OCI-LY7 (cell line): ENCODE measurements at regions not wholly inside any gene's neighbourhood (a gene's known extent, or its start where the extent isn't known, plus 50 kb on each side); places are given as distances from the start of the nearest gene placed in this dataset.

Experiments used
- BruUV-seq: library from RNA; stranded (reverse); fragments of 400-500 nt; replicated peaks from 2 replicates; lab custom pipeline; 2021; lab: Mats Ljungman, UMichigan
- CTCF ChIA-PET: fragments of 300-600 bp; sonication (Branson Sonifier 250); formaldehyde crosslinking; loops from one replicate; lab custom pipeline; 2022; ENCODE audit warnings: antibody characterized with exemption; ENCODE audit not compliant: unreplicated experiment; lab: Charles Lee
- POLR2A ChIA-PET: fragments of 300-600 bp; sonication (Branson Sonifier 250); formaldehyde crosslinking; loops from one replicate; lab custom pipeline; 2022; ENCODE audit warnings: antibody characterized with exemption; lab: Charles Lee
- DNase-seq: peaks from one replicate; pipeline ENCODE4 v3.0.0-alpha.2; 2015; ENCODE audit warnings: low spot score
- H2AFZ ChIP-seq: fragments of 200-600 bp; sonication (generic), shearing (Covaris generic); 2 replicates; pipeline ENCODE4 v1.6.1; 2014; ENCODE audit warnings: mild to moderate bottlenecking, antibody characterized with exemption, low read length, moderate library complexity
- H3K27ac ChIP-seq: fragments of 200-600 bp; sonication (generic); 2 replicates; pipeline ENCODE4 v1.5.1; 2014; ENCODE audit warnings: mixed run types, low read depth, mild to moderate bottlenecking, moderate library complexity, low read length, inconsistent platforms; ENCODE audit not compliant: poor library complexity, severe bottlenecking
- H3K36me3 ChIP-seq: fragments of 200-600 bp; sonication (generic); 2 replicates; pipeline ENCODE4 v1.6.1; 2014; ENCODE audit warnings: mild to moderate bottlenecking, antibody characterized with exemption, low read length, moderate library complexity, mixed read lengths; ENCODE audit not compliant: insufficient read depth
- H3K4me1 ChIP-seq: fragments of 200-600 bp; sonication (generic); 2 replicates; pipeline ENCODE4 v1.5.1; 2014; ENCODE audit warnings: mild to moderate bottlenecking, low read length; ENCODE audit not compliant: insufficient read depth, poor library complexity, severe bottlenecking
- H3K4me2 ChIP-seq: fragments of 200-600 bp; sonication (generic); 2 replicates; pipeline ENCODE4 v1.6.1; 2014; ENCODE audit warnings: mild to moderate bottlenecking, low read length
- H3K4me3 ChIP-seq: fragments of 200-600 bp; sonication (generic); 2 replicates; pipeline ENCODE4 v1.5.1; 2014; ENCODE audit warnings: mild to moderate bottlenecking, low read depth, low read length; ENCODE audit not compliant: poor library complexity, severe bottlenecking
- H3K79me2 ChIP-seq: fragments of 200-600 bp; sonication (generic); 2 replicates; pipeline ENCODE4 v1.6.1; 2016; ENCODE audit warnings: low read depth, mild to moderate bottlenecking, low read length, moderate library complexity, mixed read lengths; ENCODE audit not compliant: insufficient read depth
- H3K9me2 ChIP-seq: fragments of 200-600 bp; sonication (generic); 2 replicates; pipeline ENCODE4 v1.6.1; 2016; ENCODE audit warnings: mild to moderate bottlenecking, low read length, mixed read lengths; ENCODE audit not compliant: insufficient read depth
- H3K9me3 ChIP-seq: fragments of 200-600 bp; sonication (generic); 2 replicates; pipeline ENCODE4 v1.6.1; 2014; ENCODE audit warnings: mild to moderate bottlenecking, mixed run types, low read length, mixed read lengths
- H4K20me1 ChIP-seq: fragments of 200-600 bp; sonication (generic); 2 replicates; pipeline ENCODE4 v1.6.1; 2014; ENCODE audit warnings: mild to moderate bottlenecking, antibody characterized with exemption, low read length, moderate library complexity, mixed read lengths; ENCODE audit not compliant: insufficient read depth
- CTCF ChIP-seq: fragments of 200-600 bp; sonication (generic); conservative IDR thresholded peaks from 2 replicates; pipeline ENCODE4 v1.5.1; 2014; ENCODE audit warnings: mild to moderate bottlenecking, antibody characterized with exemption, low read length, moderate library complexity, mixed read lengths
- EZH2phosphoT487 ChIP-seq: fragments of 200-600 bp; sonication (generic); IDR thresholded peaks from 2 replicates; pipeline ENCODE4 v1.6.1; 2018; ENCODE audit warnings: low read depth, borderline replicate concordance, mild to moderate bottlenecking, mixed run types, antibody characterized with exemption, low read length, moderate library complexity, mixed read lengths
- intact Hi-C: fragments of 100-400 bp; cut with micrococcal nuclease; formaldehyde crosslinking; loops from one replicate; pipeline ENCODE4 v1.10.0; 2022; ENCODE audit not compliant: unreplicated experiment

DNA sequence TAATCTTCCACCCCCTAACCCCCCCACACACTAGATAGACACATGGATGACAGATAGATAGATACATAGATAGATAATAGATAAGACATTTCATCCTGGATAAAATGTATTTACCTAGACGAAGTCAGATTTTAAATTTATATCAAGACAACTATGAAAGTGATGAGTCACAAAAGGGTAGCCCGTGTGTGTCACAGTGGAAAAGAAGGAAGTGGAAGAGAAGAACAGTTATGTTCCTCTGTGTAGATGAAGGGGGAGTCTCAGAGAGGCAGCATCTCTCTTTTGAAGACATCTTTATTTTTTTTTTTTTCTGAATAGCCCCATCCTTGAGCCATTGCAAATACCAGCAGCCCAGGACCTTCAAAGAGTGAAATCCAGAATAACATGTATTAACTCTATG lies 121.7 kb upstream of the VGLL2 start:
- Histone ChIP-seq H3K9me2 (no peaks in the 10 kb centered on the region), H4K20me1 (no peaks in the 10 kb centered on the region), H3K4me2 (no peak overlapping the region), H3K9me3 (no peaks in the 10 kb centered on the region), H3K27ac (no peak overlapping the region), H2AFZ (no peak overlapping the region), H3K79me2 (no peaks in the 10 kb centered on the region), H3K4me3 (no peak overlapping the region), H3K36me3 (no peaks in the 10 kb centered on the region), H3K4me1 (no peaks in the 10 kb centered on the region)
- no TSS peak for BruUV-seq
- TF ChIP-seq EZH2phosphoT487 (no peak), CTCF (no peak)
- ChIA-PET CTCF (no interaction called here), POLR2A (no interaction called here)
- intact Hi-C loops: no loop called here
- no peak for DNase-seq

DNA sequence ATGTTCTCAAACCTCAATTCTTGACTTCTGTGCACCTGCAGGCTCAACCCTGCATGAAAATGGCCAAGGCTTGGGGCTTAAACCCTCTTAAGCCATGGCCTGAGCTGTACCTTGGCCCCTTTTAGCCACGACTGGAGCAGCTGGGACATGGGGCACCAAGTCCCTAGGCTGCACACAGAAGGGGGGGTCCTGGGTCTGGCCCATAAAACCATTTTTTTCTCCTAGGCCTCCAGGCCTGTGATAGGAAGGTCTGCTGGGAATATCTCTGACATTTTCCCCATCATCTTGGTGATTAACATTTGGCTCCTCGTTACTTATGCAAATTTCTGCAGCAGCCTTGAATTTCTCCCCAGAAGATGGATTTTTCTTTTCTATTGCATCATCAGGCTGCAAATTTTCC lies 119.4 kb upstream of the VGLL2 start:
- no peaks in the 10 kb centered on the region for H3K9me3 ChIP-seq
- DNase-seq: no peak
- no TSS peak for BruUV-seq
- no peaks in the 10 kb centered on the region for H3K36me3 ChIP-seq
- no peaks in the 10 kb centered on the region for H3K79me2 ChIP-seq
- no peak overlapping the region for H3K4me3 ChIP-seq
- H2AFZ ChIP-seq: no peak overlapping the region
- no peaks in the 10 kb centered on the region for H4K20me1 ChIP-seq
- intact Hi-C loops: no loop called here
- H3K27ac ChIP-seq: no peak overlapping the region
- ChIA-PET CTCF (no interaction called here), POLR2A (no interaction called here)
- H3K9me2 ChIP-seq: no peaks in the 10 kb centered on the region
- TF ChIP-seq CTCF (no peak), EZH2phosphoT487 (no peak)
- H3K4me1 ChIP-seq: no peaks in the 10 kb centered on the region
- H3K4me2 ChIP-seq: no peak overlapping the region

GRCh38 chr6:117149324-117149723 lies 116.0 kb upstream of the VGLL2 start:
- H3K27ac ChIP-seq: no peak overlapping the region
- H3K9me3 ChIP-seq: no peaks in the 10 kb centered on the region
- no peak for DNase-seq
- no peaks in the 10 kb centered on the region for H3K79me2 ChIP-seq
- intact Hi-C loops: no loop called here
- no peaks in the 10 kb centered on the region for H3K4me1 ChIP-seq
- ChIA-PET CTCF (no interaction called here), POLR2A (interaction anchor here (0.8 kb wide), 1 partner anchor 186 kb away, joined by 3 read pairs; no protein-coding TSS in a partner anchor)
- TF ChIP-seq CTCF: no peak
- no peak for TF ChIP-seq EZH2phosphoT487
- H3K9me2 ChIP-seq: no peaks in the 10 kb centered on the region
- H3K36me3 ChIP-seq: no peaks in the 10 kb centered on the region
- BruUV-seq: no TSS peak
- H3K4me2 ChIP-seq: no peak overlapping the region
- H3K4me3 ChIP-seq: no peak overlapping the region
- H2AFZ ChIP-seq: no peak overlapping the region
- H4K20me1 ChIP-seq: no peaks in the 10 kb centered on the region
